SKM-1 (cell line): ENCODE measurements at regions not wholly inside any gene's neighbourhood (a gene's known extent, or its start where the extent isn't known, plus 50 kb on each side); places are given as distances from the start of the nearest gene placed in this dataset.

Source experiments
- DNase-seq: peaks from one replicate; lab custom pipeline; 2025; ENCODE audit not compliant: unreplicated experiment; lab: John Stamatoyannopoulos, UW

DNA sequence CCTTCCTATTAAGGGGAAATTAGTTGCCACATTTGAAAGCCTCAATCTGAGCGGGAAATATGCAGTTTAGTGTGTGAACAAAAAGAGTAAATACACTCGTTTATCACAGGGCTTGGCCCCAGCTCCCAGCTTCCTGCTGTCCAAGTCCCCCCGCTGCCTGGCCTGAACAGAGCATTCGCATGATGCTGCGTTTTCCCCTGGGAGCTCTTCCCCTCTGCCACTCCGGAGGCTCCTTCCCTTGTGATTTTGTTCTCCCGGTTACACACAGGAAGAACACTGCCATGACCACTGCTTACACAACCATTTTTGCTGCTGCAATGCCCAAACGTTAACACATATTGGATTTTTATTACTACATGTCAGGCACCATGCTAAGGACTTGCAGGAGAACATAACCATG lies 120.7 kb upstream of the ADARB2 start:
- DNase-seq: no peak

DNA sequence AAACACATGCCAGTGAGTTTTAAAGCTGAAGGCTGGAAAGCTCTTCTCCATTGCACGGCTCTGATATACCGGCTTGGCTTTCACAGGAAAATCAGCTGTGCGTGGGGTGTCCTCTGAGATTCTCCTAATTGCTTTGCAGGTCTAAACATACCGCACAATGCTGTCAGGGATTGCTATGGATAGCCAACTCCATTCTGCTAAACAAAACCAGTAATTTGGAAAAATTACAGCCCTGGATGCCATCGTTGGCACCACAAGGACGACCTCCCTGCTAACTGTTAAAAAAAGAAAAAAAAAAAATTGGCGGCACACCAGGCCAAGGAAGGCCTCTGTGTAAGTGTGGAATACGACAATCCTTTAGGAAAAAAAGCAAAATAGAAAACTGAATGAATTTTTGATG lies 118.6 kb upstream of the ADARB2 start:
- DNase-seq: no peak

DNA sequence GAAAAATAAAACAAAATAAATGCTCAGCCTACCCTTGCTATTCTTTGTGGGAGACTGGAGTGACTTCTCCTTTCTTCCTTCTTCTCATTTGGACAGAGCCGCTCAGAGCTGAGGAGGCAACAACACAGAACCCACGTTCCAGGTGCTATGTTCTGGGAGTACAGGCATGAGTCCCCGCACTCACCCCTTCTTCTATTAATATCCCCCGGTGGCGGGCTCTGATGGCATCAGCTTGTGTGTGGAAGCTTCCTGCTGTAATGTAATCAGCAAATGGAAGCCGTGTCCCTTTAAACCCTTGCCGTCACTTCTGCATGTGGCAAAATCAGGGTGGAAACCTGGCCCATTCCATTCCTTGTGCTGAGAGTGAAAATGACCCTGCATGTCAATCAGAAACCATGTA lies 116.9 kb upstream of the ADARB2 start:
- no peak for DNase-seq

DNA sequence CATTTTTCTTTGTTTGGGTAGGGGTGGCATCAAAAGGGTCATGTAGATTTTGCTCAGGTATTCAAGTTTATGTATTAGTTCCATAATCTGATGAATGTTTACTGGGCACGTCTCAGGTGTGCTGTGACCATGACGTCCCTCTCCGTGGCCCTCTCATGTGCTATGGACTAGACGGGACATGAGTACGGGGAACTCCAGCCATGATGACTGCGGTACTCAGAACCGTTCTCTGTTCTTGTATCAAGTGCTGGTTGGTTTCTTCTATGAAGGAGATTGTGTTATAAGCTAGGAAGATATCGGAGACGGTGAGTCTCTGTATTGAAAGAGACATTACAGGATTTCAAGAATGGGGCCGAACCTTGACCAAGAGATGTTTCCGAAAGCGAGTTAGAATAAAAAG lies 116.5 kb upstream of the ADARB2 start:
- no peak for DNase-seq

DNA sequence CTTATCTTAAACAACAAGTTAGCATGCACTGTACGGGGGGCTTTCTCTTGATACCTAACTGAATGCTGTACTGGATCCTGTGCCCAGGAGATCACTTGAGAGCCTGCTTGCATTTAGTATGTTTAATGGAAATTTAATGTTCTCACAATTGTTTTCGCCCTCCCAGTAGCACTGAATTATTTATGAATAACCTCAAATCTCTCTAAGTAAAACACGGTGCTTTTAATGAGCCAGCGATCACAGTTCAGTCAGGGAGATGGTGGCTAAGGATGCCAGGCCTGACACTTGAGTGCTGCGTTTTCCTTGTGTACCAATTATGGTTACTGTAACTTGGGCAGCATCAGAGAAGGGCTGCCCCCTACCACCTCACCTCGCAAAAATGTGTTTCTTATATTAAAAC lies 115.5 kb upstream of the ADARB2 start:
- DNase-seq: no peak

DNA sequence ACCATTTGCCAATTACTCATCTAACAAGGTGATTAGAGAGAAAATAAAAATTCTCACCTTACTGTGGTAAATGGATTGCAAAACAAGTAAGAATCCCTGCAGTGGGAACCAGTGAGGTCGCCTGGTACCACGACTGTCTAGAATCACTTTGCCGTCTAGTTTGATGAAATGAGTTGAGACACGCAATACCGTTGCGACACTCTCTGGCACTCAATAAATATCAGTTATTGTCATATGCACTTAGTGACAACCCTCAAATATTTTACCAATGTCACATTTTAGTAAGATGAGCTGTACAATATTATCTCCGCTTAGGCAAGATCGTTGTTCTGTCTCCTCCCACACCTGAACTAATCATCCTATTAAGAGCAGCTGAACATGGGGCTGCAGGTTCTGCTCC lies 114.4 kb upstream of the ADARB2 start:
- DNase-seq: no peak

DNA sequence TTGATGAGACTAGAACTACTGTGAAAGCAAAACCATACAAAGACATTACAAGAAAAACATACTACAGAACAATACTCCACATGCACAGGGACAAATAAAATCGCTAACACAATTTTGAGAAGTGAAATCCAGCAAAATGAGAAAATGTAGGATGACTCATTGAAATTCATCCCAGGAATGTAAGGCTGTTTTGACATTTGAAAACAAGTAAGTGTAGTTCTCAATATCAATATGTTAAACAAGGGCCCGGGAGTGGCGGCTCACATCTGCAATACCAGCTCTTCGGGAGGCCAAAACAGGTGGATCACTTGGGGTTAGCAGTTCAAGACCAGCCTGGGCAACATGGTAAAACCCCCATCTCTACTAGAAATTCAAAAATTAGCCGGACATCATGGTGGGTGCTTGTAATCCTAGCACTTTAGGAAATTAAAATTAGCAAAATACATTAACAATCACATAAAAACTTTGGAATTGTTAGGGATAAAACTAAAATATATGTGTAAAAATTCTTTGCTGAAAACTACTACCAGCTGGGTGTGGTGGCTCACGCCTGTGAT lies 113.7 kb upstream of the ADARB2 start:
- DNase-seq: no peak

DNA sequence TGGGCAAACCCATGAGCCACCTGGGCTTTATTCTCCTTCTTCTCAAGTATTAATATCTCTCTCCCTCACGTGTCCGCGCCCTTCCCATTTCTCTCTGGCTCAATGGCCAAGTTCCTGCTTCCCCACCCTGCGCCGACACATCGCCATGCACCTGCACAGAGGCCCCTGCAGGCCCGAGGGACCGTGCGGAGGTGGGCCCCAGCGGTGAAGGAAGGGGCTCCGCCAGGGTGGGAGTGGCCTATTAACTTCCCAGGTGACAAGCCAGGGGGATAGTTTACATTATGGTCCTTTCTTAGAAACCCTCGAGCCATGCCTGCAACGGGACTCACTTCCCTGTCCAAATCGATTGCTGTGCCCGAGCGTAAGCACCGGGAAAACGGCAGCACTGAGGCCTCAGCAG lies 110.0 kb upstream of the ADARB2 start:
- no peak for DNase-seq

DNA sequence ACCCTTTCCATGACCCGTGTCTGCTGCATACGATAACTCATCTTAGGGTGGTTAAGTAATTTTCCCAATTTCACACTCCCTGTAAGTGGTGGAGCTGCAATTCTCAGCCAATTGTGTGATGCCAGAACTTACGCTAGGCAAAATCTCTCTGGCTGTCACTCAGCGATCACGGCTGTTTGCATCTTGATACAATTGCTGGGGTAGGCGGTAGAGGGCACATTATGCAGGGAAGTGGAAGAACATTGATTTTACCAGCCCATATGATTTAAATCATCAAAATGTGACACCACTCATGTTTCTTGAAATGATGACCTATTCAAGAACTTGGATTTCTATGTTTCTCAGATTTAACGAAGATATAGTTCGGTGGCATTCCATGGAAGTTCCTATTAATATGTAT lies 108.7 kb upstream of the ADARB2 start:
- no peak for DNase-seq

DNA sequence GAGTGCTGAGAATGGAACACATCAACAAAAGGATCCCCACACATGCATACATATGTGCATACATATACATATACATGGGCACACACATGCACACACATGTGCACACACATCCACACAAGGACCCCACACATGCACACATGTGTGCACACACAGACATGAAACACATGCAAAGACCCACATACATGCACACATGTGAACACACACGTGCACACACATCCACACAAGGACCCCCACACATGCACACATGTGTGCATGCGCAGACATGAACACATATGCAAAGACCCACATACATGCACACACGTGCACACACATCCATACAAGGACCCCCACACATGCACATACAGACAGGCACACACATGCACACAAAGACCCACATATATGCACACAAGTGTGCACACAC lies 104.4 kb upstream of the ADARB2 start:
- DNase-seq: no peak

DNA sequence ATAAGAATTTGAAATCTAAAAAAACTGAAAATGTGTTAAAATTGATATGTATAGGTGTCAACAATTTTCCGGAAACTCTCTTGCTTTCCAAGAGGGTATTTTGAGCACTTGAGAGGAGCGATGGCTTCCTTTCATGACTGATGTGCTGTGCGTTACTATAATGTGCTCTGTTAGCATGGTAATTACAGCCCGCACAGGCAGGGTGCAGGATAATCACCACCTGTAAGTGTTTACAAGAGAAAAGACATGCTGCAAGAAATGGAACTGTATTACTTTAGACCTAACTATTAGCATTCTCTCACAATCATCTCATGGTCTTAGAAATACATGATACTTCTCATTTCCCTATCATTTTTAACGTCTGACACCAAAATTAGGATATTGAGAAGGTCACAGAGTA lies 92.4 kb upstream of the ADARB2 start:
- no peak for DNase-seq

DNA sequence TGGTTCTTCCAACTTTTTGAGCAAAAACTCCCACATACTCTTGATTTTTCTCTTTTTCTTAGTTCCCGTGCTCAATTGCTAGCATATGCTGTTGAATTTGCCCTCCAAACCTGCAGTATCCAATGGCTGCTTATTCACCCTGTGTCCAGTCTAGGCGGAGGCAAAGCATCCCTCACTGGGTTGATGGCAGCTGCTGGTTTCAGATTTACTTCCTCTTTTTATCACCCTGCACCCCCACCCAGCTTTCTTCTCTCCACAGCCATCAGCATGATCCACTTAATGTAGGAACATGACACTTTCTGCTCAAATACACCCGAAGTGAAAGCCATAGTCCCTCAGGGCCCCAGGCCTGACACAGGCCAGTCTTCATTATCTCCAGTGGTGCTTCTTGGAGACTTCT lies 87.6 kb upstream of the ADARB2 start:
- DNase-seq: no peak

DNA sequence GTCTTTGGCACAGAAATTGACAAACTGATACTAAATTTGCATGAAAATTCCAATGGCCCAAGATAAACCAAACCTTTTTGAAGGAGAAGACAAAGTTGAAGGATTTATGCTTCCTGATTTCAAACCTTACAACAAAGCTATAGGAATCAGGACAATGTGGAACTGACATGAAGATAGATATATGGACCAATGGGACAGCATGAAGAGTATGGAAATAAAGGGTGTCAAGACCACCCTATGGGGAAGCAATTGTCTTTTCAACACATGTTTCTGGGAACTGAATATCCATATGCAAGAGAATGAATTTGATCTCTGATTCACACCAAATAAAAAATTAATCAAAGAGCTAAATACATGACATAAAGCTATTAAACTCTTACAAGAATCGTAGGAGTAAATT lies 77.2 kb upstream of the ADARB2 start:
- no peak for DNase-seq

DNA sequence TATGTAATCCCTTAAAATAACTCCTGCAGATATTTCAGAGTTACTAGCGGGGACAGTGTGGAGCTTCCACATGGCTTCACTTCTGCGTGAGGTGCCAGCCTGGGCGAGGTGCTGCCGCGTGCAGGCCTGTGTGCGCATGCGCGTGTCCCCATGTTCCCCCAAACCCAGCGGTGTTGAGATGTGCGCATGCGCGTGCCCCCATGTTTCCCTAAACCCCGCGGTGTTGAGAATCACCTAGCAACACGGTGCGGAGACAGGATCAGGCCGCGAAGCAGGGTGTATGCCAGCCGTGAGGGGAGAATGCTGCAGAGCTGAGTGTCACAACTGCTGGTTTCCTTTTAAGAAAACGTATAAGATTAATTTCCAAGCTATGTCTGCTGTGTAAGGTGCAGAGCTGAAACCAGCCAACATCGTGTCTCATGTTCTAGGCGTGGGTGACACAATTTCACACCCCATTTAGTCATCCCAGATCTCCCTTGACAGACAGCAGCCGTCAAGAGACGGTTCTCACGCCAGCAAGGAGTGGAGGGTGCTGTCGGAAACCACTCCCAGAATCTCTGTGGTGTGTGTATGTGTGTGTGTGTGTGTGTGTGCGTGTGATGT lies 71.9 kb upstream of the ADARB2 start:
- DNase-seq: no peak

DNA sequence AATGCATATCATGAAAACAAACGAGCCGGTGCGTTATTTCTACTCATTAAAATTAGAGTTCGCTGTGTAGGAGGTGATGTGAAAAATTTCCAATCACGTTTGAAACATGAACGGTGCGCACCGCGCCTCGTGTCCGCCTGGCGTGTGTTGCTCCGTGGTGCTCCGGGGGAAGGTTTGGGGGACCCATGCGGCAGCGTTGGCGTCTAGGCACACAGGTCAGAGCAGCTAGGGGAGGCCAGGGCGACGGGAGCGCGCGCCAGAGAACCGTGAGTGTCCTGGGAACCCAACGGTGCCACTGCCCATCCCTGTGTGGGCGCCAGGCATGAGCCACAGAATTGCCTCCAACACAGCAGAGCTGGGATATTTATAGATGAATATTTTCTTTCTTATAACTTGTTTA lies 70.6 kb upstream of the ADARB2 start:
- DNase-seq: no peak

DNA sequence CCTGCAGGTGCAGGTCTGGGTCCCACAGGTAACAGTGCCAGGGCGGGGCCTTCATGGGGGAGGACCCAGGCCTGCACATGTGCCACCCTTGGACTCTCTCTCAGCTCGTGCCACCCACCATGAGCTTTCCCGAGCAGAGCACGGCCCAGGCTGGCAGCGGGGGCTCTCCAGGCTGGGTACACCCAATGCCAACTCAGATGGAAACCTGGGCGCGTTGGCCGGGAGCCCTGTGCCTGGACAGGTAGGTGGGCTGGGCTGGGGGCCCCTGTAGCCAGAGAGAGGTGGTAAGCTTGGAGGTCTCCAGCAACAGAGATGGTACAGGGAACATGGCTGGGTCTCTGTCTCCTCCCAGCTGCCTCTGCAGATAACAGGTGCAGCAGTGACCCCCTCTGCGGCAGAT lies 69.9 kb upstream of the ADARB2 start:
- DNase-seq: no peak

DNA sequence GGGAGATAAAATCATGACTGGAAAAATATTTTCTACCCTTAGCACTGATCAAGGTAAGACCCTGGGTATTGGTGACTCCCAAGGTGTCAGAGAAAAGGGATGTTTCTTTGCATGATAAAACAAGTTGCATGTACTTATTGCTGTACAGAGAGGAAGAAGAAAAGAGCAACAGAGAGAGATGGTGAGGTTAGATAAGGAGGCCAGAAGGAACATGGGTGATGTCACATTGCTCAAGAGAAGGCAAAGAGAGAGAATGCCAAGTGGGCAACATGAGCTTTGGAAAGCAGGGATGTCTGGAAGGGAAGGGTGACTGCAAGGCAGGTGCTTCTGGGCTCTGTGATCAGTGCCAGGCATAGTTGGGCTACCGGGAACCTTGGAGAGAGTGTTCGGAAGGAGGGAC lies 65.1 kb upstream of the ADARB2 start:
- no peak for DNase-seq

DNA sequence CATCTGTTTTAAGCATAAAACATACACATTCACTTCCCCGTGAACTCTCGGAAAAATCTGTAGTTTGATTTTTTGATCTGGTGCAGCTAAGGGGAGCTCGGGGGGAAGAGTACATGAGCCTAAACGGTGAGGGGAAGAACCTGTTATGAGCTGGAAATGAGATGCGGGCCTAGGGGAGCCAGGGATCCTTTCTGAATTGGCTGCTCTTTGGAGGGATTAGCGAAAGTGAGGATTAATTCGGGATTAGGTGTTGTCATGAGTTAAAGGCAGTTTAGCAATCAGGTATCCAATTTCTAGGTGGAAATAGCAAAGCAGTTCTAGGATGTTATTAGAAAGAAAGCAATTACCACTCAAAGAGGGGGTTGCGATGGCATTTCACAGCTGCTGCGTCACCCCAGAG lies 51.1 kb upstream of the ADARB2 start:
- no peak for DNase-seq
